ENCODE measurements at regions not wholly inside any gene's neighbourhood (a gene's known extent, or its start where the extent isn't known, plus 50 kb on each side); places are given as distances from the start of the nearest gene placed in this dataset.

- in situ Hi-C loops (cut with MboI; ENCODE audit: low pct_unique_long_range_greater_than_20kb, low sequenced_read_pairs, unreplicated experiment) = no loop called here
- no peak for DNase-seq (ENCODE audit: low spot score)
- no peak for TF ChIP-seq CTCF (IDR thresholded peaks at IDR 0.05; ENCODE audit: extremely low read depth, insufficient read depth, missing control alignments)
These were observed 99.6 kb upstream of the KLF7 start for GRCh38 chr2:207265332-207265731.

GRCh38 chr2:207265869-207266268, 100.1 kb upstream of the KLF7 start:
- TF ChIP-seq CTCF (IDR thresholded peaks at IDR 0.05; ENCODE audit: extremely low read depth, insufficient read depth, missing control alignments) = no peak
- no peak for DNase-seq (ENCODE audit: low spot score)

GRCh38 chr2:207266648-207267047, 100.9 kb upstream of the KLF7 start:
- DNase-seq (ENCODE audit: low spot score) = no peak
- no peak for TF ChIP-seq CTCF (IDR thresholded peaks at IDR 0.05; ENCODE audit: extremely low read depth, insufficient read depth, missing control alignments)
- in situ Hi-C loops (cut with MboI; ENCODE audit: low pct_unique_long_range_greater_than_20kb, low sequenced_read_pairs, unreplicated experiment) = no loop called here

More at GRCh38 chr2:207265869-207266268, 100.1 kb upstream of the KLF7 start:
- in situ Hi-C loops (cut with MboI; ENCODE audit: low pct_unique_long_range_greater_than_20kb, low sequenced_read_pairs, unreplicated experiment) = no loop called here

GRCh38 chr2:207269038-207269437, 103.3 kb upstream of the KLF7 start:
- in situ Hi-C loops (cut with MboI; ENCODE audit: low pct_unique_long_range_greater_than_20kb, low sequenced_read_pairs, unreplicated experiment) = no loop called here
- TF ChIP-seq CTCF (IDR thresholded peaks at IDR 0.05; ENCODE audit: extremely low read depth, insufficient read depth, missing control alignments) = no peak
- no peak for DNase-seq (ENCODE audit: low spot score)

- in situ Hi-C loops (cut with MboI; ENCODE audit: low pct_unique_long_range_greater_than_20kb, low sequenced_read_pairs, unreplicated experiment) = no loop called here
These were observed 108.9 kb upstream of the KLF7 start for GRCh38 chr2:207274530-207275189.

DNA sequence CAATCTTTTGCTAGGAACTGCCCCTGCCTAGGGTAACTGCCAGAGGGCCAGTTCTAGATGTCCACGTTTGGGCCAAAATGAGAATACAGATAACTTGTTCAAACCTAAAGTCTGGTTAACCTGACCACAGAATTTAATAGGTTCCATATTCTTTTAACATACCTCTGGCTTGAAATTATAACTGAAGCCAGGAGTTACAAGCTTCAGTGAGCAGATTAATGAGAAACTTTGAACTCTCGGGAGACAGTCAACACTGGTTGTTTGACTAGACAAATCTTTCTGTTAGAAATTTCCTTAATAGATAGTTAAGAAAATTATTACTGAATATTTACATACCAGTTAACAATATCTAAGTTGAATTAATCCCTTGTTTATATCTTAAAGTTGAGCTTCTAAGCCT, 110.0 kb upstream of the KLF7 start:
- no peak for DNase-seq (ENCODE audit: low spot score)
- no peak for TF ChIP-seq CTCF (IDR thresholded peaks at IDR 0.05; ENCODE audit: extremely low read depth, insufficient read depth, missing control alignments)
- in situ Hi-C loops (cut with MboI; ENCODE audit: low pct_unique_long_range_greater_than_20kb, low sequenced_read_pairs, unreplicated experiment) = no loop called here

More at GRCh38 chr2:207274530-207275189, 108.9 kb upstream of the KLF7 start:
- DNase-seq (ENCODE audit: low spot score) = no peak
- no peak for TF ChIP-seq CTCF (IDR thresholded peaks at IDR 0.05; ENCODE audit: extremely low read depth, insufficient read depth, missing control alignments)
